Thyroid gland (tissue), 4 donors: ENCODE measurements at regions not wholly inside any gene's neighbourhood (a gene's known extent, or its start where the extent isn't known, plus 50 kb on each side); places are given as distances from the start of the nearest gene placed in this dataset.

Experiments used
- CTCF ChIP-seq, 6 experiments: fragments of 200-600 bp in 3 of 6; fragments of 450-650 bp in 3 of 6; sonication (generic) in 3 of 6; IDR thresholded peaks; one replicate each; pipeline ENCODE4 v1.5.1; 2016 to 2019; ENCODE audit warnings: antibody characterized with exemption in 6 of 6, mild to moderate bottlenecking in 2 of 6, inconsistent platforms in 1 of 6, moderate library complexity in 1 of 6
- POLR2A ChIP-seq, 2 donors: fragments of 450-650 bp; IDR thresholded peaks; one replicate each; pipeline ENCODE4 v1.6.1; 2017; ENCODE audit warnings: antibody characterized with exemption in 2 of 2, mild to moderate bottlenecking in 2 of 2, moderate library complexity in 1 of 2

- TF ChIP-seq CTCF (IDR thresholded peaks at IDR 0.05) = no peak
- TF ChIP-seq POLR2A (IDR thresholded peaks at IDR 0.05) = no peak
These were observed 586.4 kb downstream of the LMO7 start for GRCh38 chr13:76222511-76222910.
